Loucy (cell line): ENCODE measurements at regions not wholly inside any gene's neighbourhood (a gene's known extent, or its start where the extent isn't known, plus 50 kb on each side); places are given as distances from the start of the nearest gene placed in this dataset.

Source experiments
- H2AFZ ChIP-seq: fragments of 200-600 bp; sonication (generic); 2 replicates; pipeline ENCODE4 v1.6.0; 2016; ENCODE audit warnings: antibody characterized with exemption, mild to moderate bottlenecking, low read length, moderate library complexity
- H3F3A ChIP-seq: fragments of 200-600 bp; 2 replicates; pipeline ENCODE4 v1.6.0; 2016; ENCODE audit warnings: antibody characterized with exemption, low read depth, mild to moderate bottlenecking
- H3K27me3 ChIP-seq: fragments of 200-600 bp; sonication (generic); 2 replicates; pipeline ENCODE4 v1.6.1; 2014; ENCODE audit warnings: low read length, mild to moderate bottlenecking; ENCODE audit not compliant: insufficient read depth, poor library complexity, severe bottlenecking
- H3K36me3 ChIP-seq: fragments of 200-600 bp; sonication (generic); 2 replicates; pipeline ENCODE4 v1.6.1; 2016; ENCODE audit warnings: low read length; ENCODE audit not compliant: insufficient read depth
- H3K4me1 ChIP-seq: fragments of 200-600 bp; sonication (generic); 2 replicates; pipeline ENCODE4 v1.5.1; 2014; ENCODE audit warnings: low read length, mild to moderate bottlenecking; ENCODE audit not compliant: insufficient read depth, poor library complexity, severe bottlenecking
- H3K4me2 ChIP-seq: fragments of 200-600 bp; sonication (generic); 2 replicates; pipeline ENCODE4 v1.6.0; 2014; ENCODE audit warnings: antibody characterized with exemption, low read length, low read depth, mild to moderate bottlenecking; ENCODE audit not compliant: poor library complexity, severe bottlenecking
- H3K4me3 ChIP-seq: fragments of 200-600 bp; sonication (generic); 2 replicates; pipeline ENCODE4 v1.5.1; 2014; ENCODE audit warnings: low read length, mild to moderate bottlenecking, mixed read lengths; ENCODE audit not compliant: poor library complexity, severe bottlenecking
- H3K79me2 ChIP-seq: fragments of 200-600 bp; sonication (generic); 2 replicates; pipeline ENCODE4 v1.6.1; 2014; ENCODE audit warnings: low read length; ENCODE audit not compliant: insufficient read depth
- H3K9ac ChIP-seq: fragments of 200-600 bp; sonication (generic); 2 replicates; pipeline ENCODE4 v1.6.0; 2014; ENCODE audit warnings: mild to moderate bottlenecking, low read depth, low read length, moderate library complexity; ENCODE audit not compliant: poor library complexity, severe bottlenecking
- H3K9me2 ChIP-seq: fragments of 200-600 bp; sonication (generic); replicated peaks from 2 replicates; pipeline ENCODE4 v1.6.1; 2016; ENCODE audit warnings: low read depth, low read length, mixed read lengths
- H3K9me3 ChIP-seq: fragments of 200-600 bp; sonication (generic); 2 replicates; pipeline ENCODE4 v1.6.1; 2014; ENCODE audit warnings: mild to moderate bottlenecking, antibody characterized with exemption, low read length, low read depth; ENCODE audit not compliant: insufficient read depth
- H4K20me1 ChIP-seq: fragments of 200-600 bp; sonication (generic); 2 replicates; pipeline ENCODE4 v1.6.0; 2014; ENCODE audit warnings: antibody characterized with exemption, low read length, mild to moderate bottlenecking; ENCODE audit not compliant: insufficient read depth, poor library complexity, severe bottlenecking
- CTCF ChIP-seq: fragments of 200-600 bp; sonication (generic); conservative IDR thresholded peaks from 2 replicates; pipeline ENCODE4 v1.5.1; 2014; ENCODE audit warnings: mild to moderate bottlenecking, antibody characterized with exemption, low read length
- EZH2phosphoT487 ChIP-seq: fragments of 200-600 bp; IDR thresholded peaks from 2 replicates; pipeline ENCODE4 v1.6.1; 2018; ENCODE audit warnings: antibody characterized with exemption, mild to moderate bottlenecking, moderate library complexity, borderline replicate concordance

GRCh38 chr2:71932780-71933466 is 214.7 kb downstream of the CYP26B1 start:
- no peaks in the 10 kb centered on the region for H3K27me3 ChIP-seq
- no peaks in the 10 kb centered on the region for H3K36me3 ChIP-seq
- no peaks in the 10 kb centered on the region for H4K20me1 ChIP-seq
- no peak overlapping the region for H2AFZ ChIP-seq
- no peaks in the 10 kb centered on the region for H3K9me2 ChIP-seq
- no peaks in the 10 kb centered on the region for H3K9me3 ChIP-seq
- H3F3A ChIP-seq = no peaks in the 10 kb centered on the region
- no peak overlapping the region for H3K9ac ChIP-seq
- no peak overlapping the region for H3K4me3 ChIP-seq
- H3K4me2 ChIP-seq = no peak overlapping the region
- H3K4me1 ChIP-seq = no peaks in the 10 kb centered on the region
- TF ChIP-seq CTCF (no peak), EZH2phosphoT487 (no peak)
- H3K79me2 ChIP-seq = no peaks in the 10 kb centered on the region

GRCh38 chr2:71932037-71932779 is 215.5 kb downstream of the CYP26B1 start:
- TF ChIP-seq CTCF = no peak
- TF ChIP-seq EZH2phosphoT487 = no peak
- Histone ChIP-seq H2AFZ (no peak overlapping the region), H3K4me1 (no peaks in the 10 kb centered on the region)

GRCh38 chr2:71930049-71930681 is 217.5 kb downstream of the CYP26B1 start:
- H3K79me2 ChIP-seq = no peaks in the 10 kb centered on the region
- H2AFZ ChIP-seq = no peak overlapping the region
- H3K9ac ChIP-seq = no peak overlapping the region
- H3K9me2 ChIP-seq = no peaks in the 10 kb centered on the region
- TF ChIP-seq EZH2phosphoT487 (no peak), CTCF (no peak)
- H4K20me1 ChIP-seq = no peaks in the 10 kb centered on the region
- no peaks in the 10 kb centered on the region for H3K36me3 ChIP-seq
- no peaks in the 10 kb centered on the region for H3K9me3 ChIP-seq
- no peaks in the 10 kb centered on the region for H3K27me3 ChIP-seq
- H3K4me2 ChIP-seq = no peak overlapping the region
- H3K4me3 ChIP-seq = no peak overlapping the region
- no peaks in the 10 kb centered on the region for H3F3A ChIP-seq
- H3K4me1 ChIP-seq = no peaks in the 10 kb centered on the region

More at GRCh38 chr2:71932037-71932779, 215.5 kb downstream of the CYP26B1 start:
- no peaks in the 10 kb centered on the region for H3K27me3 ChIP-seq
- H3K4me2 ChIP-seq = no peak overlapping the region
- H3K9me3 ChIP-seq = no peaks in the 10 kb centered on the region
- no peaks in the 10 kb centered on the region for H3K9me2 ChIP-seq
- no peaks in the 10 kb centered on the region for H3K79me2 ChIP-seq
- H3F3A ChIP-seq = no peaks in the 10 kb centered on the region
- no peaks in the 10 kb centered on the region for H3K36me3 ChIP-seq
- no peak overlapping the region for H3K9ac ChIP-seq
- H4K20me1 ChIP-seq = no peaks in the 10 kb centered on the region
- no peak overlapping the region for H3K4me3 ChIP-seq
